ENCODE measurements at regions not wholly inside any gene's neighbourhood (a gene's known extent, or its start where the extent isn't known, plus 50 kb on each side); places are given as distances from the start of the nearest gene placed in this dataset.

GRCh38 chr18:44245019-44245418 lies 435.7 kb upstream of the SETBP1 start:
- no peak for TF ChIP-seq EZH2 (IDR thresholded peaks at IDR 0.05; ENCODE audit: borderline replicate concordance, insufficient read depth, low read depth, low read length, poor library complexity, severe bottlenecking)
- TF ChIP-seq CTCF (IDR thresholded peaks at IDR 0.05) = no peak

All from B cell (primary cell).